MCF 10A (cell line): ENCODE measurements at regions not wholly inside any gene's neighbourhood (a gene's known extent, or its start where the extent isn't known, plus 50 kb on each side); places are given as distances from the start of the nearest gene placed in this dataset.
A peak's percentile ranks its signal among the peaks of the same experiment; 100 is the strongest.

Source experiments
- BruUV-seq: library from RNA; stranded (reverse); fragments of 400-500 nt; replicated peaks from 2 replicates; lab custom pipeline; 2021; lab: Mats Ljungman, UMichigan
- CTCF ChIA-PET: fragments of 300-600 bp; sonication (Branson Sonifier 250); formaldehyde crosslinking; extraction: SDS; loops from one replicate; lab custom pipeline; 2021; ENCODE audit warnings: antibody characterized with exemption, inconsistent platforms; lab: Yijun Ruan, JAX
- POLR2A ChIA-PET: fragments of 300-600, 350-650 bp; sonication (Branson Sonifier 250); formaldehyde crosslinking; extraction: SDS; loops from one replicate; lab custom pipeline; 2020; ENCODE audit warnings: antibody characterized with exemption, inconsistent platforms; lab: Yijun Ruan, JAX
- DNase-seq: peaks from one replicate; pipeline ENCODE4 v3.0.0-alpha.2; 2018; ENCODE audit not compliant: unreplicated experiment
- H3K27ac Mint-ChIP-seq: one replicate; pipeline ENCODE4 v1.8.0; 2022; ENCODE audit warnings: mild to moderate bottlenecking, low read depth, mixed read lengths; ENCODE audit not compliant: unreplicated experiment
- H3K27me3 Mint-ChIP-seq: one replicate; pipeline ENCODE4 v1.8.0; 2022; ENCODE audit warnings: mixed read lengths; ENCODE audit not compliant: insufficient read depth, unreplicated experiment
- H3K36me3 Mint-ChIP-seq: one replicate; pipeline ENCODE4 v1.8.0; 2022; ENCODE audit warnings: mild to moderate bottlenecking, moderate library complexity, mixed read lengths; ENCODE audit not compliant: insufficient read depth, unreplicated experiment
- H3K4me1 Mint-ChIP-seq: one replicate; pipeline ENCODE4 v1.8.0; 2022; ENCODE audit warnings: mixed read lengths; ENCODE audit not compliant: insufficient read depth, unreplicated experiment
- H3K4me3 Mint-ChIP-seq: one replicate; pipeline ENCODE4 v1.8.0; 2022; ENCODE audit warnings: mild to moderate bottlenecking, moderate library complexity, mixed read lengths; ENCODE audit not compliant: unreplicated experiment
- H3K9me3 Mint-ChIP-seq: one replicate; pipeline ENCODE4 v1.8.0; 2022; ENCODE audit warnings: mixed read lengths; ENCODE audit not compliant: unreplicated experiment
- intact Hi-C: fragments of 100-400 bp; cut with micrococcal nuclease; formaldehyde crosslinking; loops from 2 replicates; pipeline ENCODE4 v1.14.1; 2022
- TF ChIP-seq, protein P1 (sequence below): fragments of 200-600 bp; IDR thresholded peaks from one replicate; pipeline ENCODE4 v1.8.0; 2022; ENCODE audit warnings: antibody characterized with exemption, mild to moderate bottlenecking; ENCODE audit not compliant: unreplicated experiment

DNA sequence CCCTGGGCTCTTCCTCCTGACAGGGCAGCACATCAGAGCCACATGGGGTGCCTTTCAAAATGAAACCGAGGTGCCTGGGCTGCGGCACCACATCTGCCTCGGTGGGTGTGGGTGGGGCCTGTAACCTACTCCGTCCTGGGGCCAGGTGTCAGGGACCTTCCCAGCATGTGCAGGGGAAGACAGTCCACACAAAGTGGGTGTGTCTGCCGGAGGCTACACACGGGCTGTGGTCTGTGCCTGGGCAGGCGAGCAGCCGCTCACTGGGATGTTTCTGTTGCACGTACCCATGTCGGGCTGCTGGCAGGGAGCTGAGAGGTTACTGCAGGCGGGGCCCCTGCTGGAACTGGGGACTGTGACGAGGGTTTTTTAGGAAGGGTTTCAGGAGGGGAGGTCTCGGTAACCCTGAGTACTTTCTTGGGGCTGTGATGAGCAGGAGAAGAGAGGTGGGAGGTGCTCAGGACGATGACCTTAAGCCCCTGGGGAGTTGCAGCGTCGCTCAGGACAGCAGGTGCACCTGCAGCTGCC is 351.2 kb downstream of the SEC14L1 start:
- peaks cover 92% of the 10 kb centered on the region for H3K36me3 Mint-ChIP-seq
- no peaks in the 10 kb centered on the region for H3K4me1 Mint-ChIP-seq
- no peak for DNase-seq
- H3K4me3 Mint-ChIP-seq = no peak overlapping the region
- H3K27me3 Mint-ChIP-seq = no peaks in the 10 kb centered on the region
- H3K27ac Mint-ChIP-seq = peak overlapping the region; percentile 35
- CTCF ChIA-PET = interaction anchor here (1.3 kb wide), 1 partner anchor 61 kb away, joined by 4 read pairs; no protein-coding TSS in a partner anchor
- intact Hi-C loops = no loop called here
- H3K9me3 Mint-ChIP-seq = no peaks in the 10 kb centered on the region
- POLR2A ChIA-PET = interaction anchor here (0.8 kb wide), 1 partner anchor 14 kb away, joined by 5 read pairs; no protein-coding TSS in a partner anchor
- BruUV-seq = no TSS peak
- TF ChIP-seq, protein P1, sequence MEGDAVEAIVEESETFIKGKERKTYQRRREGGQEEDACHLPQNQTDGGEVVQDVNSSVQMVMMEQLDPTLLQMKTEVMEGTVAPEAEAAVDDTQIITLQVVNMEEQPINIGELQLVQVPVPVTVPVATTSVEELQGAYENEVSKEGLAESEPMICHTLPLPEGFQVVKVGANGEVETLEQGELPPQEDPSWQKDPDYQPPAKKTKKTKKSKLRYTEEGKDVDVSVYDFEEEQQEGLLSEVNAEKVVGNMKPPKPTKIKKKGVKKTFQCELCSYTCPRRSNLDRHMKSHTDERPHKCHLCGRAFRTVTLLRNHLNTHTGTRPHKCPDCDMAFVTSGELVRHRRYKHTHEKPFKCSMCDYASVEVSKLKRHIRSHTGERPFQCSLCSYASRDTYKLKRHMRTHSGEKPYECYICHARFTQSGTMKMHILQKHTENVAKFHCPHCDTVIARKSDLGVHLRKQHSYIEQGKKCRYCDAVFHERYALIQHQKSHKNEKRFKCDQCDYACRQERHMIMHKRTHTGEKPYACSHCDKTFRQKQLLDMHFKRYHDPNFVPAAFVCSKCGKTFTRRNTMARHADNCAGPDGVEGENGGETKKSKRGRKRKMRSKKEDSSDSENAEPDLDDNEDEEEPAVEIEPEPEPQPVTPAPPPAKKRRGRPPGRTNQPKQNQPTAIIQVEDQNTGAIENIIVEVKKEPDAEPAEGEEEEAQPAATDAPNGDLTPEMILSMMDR = no peak

DNA sequence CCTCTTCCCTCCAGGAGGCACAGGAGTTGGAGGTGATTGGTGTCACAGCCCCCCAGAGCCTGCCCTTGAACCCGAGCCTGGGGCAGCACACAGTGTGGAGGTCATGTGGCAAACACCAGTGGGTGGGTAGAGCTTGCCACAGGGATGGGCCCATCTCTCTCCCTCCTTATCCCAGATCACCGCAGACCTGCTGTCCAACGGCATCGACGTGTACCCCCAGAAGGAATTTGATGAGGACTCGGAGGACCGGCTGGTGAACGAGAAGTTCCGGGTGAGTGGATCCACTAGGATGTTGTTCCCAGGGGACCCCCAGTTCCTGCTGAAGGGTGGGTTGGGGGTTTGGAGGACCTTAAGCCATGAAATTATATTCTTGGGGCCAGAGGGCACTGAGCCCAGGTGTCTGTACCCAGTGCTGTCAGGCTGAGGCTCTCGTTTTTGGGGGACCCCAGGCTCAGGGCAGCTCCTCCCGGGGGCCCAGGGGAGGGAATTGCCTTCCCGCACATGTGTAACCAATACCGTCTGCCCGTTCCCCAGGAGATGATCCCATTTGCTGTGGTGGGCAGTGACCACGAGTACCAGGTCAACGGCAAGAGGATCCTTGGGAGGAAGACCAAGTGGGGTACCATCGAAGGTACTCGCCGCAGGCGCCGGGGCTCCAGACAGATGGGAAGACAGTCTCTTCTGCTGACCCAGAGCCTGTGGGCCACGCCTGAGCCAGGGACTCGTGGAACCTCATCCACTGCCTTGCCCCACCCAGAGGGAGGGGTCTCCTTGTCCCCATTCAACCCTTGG is 351.9 kb downstream of the SEC14L1 start:
- BruUV-seq = no TSS peak
- Mint-ChIP-seq H3K9me3 (no peaks in the 10 kb centered on the region), H3K4me1 (no peaks in the 10 kb centered on the region), H3K4me3 (no peak overlapping the region), H3K27ac (no peak overlapping the region), H3K27me3 (no peaks in the 10 kb centered on the region), H3K36me3 (peaks cover 92% of the 10 kb centered on the region)
- ChIA-PET CTCF (interaction anchor here (1.3 kb wide), 1 partner anchor 62 kb away, joined by 4 read pairs; no protein-coding TSS in a partner anchor), POLR2A (interaction anchor here (0.6 kb wide), 1 partner anchor 11 kb away, joined by 4 read pairs; no protein-coding TSS in a partner anchor)
- no peak for DNase-seq
- intact Hi-C loops = no loop called here
- TF ChIP-seq, protein P1 = no peak

GRCh38 chr17:77493238-77493820 is 352.6 kb downstream of the SEC14L1 start:
- ChIA-PET POLR2A (interaction anchor here (0.6 kb wide), 1 partner anchor 12 kb away, joined by 4 read pairs; no protein-coding TSS in a partner anchor), CTCF (interaction anchor here (1.3 kb wide), 1 partner anchor 63 kb away, joined by 4 read pairs; no protein-coding TSS in a partner anchor)
- H3K27me3 Mint-ChIP-seq = no peaks in the 10 kb centered on the region
- H3K4me1 Mint-ChIP-seq = no peaks in the 10 kb centered on the region
- intact Hi-C loops = no loop called here
- no peak overlapping the region for H3K4me3 Mint-ChIP-seq
- no TSS peak for BruUV-seq
- TF ChIP-seq, protein P1 = no peak
- peaks cover 92% of the 10 kb centered on the region for H3K36me3 Mint-ChIP-seq
- peak overlapping the region; percentile 42 for H3K27ac Mint-ChIP-seq
- no peak for DNase-seq
- no peaks in the 10 kb centered on the region for H3K9me3 Mint-ChIP-seq
